ENCODE measurements at regions not wholly inside any gene's neighbourhood (a gene's known extent, or its start where the extent isn't known, plus 50 kb on each side); places are given as distances from the start of the nearest gene placed in this dataset.
"Not testable (repeated sequence)": the region's sequence is repeated elsewhere in the genome, so short reads cannot be mapped to it uniquely, and the experiment has no call there.

DNA sequence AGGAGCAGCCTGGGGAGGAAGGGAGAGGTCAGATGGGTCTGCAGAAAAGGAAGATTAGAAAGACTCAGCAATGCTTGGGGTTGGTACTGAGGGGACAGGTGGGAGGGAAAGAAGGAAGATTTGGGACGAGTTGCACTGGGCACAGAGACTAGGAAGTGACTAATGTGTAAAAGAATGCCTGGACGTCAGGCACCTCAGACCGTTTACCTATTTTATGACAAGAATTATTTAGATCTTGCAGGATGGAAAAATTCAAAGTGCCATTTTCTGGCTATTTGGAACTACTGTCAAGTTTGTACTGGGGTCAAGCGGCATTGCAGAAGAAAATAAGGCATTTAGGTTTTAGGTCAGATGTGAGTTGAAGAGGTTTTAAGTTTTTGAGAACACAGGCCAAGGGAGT lies 1558.4 kb upstream of the PRR20A start:
- DNase-seq, result not testable (repeated sequence)

- no peak for DNase-seq
These were observed 1556.6 kb upstream of the PRR20A start for GRCh38 chr13:55583953-55584593.

DNA sequence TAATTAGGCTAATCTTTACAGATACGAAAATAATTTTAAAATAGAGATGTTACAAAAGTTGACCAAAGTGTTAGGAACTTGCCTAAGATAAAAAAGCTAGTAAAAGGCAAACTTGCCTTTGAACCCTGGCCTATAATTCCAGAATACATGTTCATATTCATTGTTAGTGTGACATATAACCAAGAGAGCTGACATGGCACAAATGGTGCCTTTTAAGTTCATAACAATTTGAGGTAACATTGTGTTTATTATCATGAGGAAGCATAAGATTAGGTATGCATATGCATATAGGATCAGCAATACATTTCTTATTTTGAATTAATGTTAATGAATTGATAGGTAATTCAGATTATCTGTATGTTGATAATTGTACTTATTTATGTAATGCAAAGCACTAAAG lies 1537.9 kb upstream of the PRR20A start:
- no peak for DNase-seq

DNA sequence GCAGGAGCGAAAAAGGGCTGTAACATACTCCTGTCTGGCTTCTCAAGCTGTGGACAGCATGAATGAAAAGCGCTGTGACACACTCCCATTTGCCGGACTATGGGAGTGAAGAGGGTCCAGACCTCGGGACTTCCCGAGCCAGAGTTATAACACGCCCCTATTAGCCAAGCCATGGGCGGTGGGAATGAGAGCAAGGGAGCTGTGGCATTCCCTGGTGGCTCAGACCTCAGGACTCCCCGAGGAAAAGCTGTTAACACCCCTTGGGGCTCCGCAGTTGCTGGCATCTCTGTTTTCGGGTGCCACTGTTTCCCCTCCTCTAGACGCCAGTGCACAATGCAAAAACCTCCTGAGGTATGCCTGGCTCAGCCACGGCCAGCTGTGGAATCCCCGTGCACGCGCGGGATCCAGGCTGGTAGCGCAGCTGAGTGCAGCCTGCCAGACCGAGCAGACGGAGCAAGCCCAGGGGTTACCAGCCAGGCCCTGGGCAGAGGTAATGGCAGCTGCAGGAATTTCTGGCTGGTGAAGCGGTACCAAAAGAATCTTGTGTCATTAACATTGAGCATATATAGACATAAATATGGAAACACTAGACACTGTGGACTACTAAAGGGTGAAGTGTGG lies 1534.6 kb upstream of the PRR20A start:
- DNase-seq, result no peak

DNA sequence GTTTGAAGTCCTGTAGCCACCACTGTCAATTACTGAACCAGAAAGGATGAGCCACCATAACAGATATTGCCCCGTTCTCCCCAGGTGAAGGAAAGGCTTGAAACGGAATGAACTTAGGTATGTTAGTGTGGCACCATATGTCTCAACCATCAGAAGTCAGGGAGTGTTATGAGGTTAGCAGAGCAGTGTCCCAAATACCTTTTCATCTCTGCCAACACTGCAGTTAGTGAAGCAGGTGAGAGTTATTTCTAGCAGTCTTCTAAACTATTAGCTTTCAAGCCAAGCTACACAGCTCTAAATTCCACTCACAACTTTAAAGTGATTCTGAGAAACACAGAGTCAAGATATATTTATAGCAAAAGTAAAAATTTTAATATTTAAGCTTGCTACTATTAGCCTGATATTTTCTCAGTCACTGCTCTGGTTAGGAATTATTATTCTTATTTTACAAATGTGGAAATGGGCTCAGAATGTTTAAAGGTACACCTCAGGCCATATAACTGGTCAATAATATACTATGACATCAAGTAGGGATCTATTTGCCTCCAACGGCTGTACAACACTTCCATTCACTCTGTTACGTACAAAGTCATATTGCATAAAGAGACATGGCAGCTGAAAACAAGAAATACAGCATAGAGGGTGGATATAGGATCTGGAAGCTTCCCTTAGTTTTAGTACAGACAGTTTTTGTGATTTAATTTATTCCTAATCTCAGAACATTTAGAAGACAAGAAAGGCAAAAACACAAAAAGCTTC lies 1527.1 kb upstream of the PRR20A start:
- DNase-seq, result no peak

DNA sequence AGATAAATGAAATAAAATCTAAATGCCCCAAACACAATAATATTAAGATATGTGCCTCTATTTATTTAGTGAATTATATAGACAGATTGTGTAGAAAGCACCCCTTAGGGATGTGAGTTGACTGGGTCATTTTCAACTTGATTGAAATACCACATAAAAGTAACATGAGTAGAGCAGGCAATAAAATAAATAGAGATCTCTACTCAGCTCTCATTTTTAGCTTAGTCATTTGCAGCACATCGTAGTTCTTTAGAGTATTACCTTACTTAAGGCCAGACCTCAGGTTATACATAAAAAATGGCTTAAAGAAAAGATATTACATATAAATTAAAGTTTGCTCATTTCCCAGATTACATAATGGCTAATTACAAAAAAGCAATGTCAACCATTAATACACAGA lies 1525.6 kb upstream of the PRR20A start:
- DNase-seq, result no peak

DNA sequence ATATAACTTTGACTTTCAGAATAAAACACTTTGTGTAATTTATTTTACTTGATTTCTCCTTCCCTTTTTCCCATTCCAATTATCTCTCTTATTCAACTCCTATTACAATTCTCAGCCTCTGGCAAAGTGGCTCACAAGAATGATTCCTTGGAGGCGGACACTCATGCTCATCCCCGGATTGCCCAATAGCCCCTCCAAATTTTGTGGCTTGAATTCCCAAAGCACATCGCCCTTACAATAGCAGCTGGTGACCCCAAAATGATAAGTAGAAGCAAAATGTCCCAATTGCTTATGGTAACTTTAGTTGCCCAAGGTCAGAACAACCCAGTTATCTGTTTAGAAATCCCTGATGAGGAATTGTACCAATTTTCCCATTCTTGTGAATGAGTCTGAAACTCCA lies 1523.5 kb upstream of the PRR20A start:
- no peak for DNase-seq

GRCh38 chr13:55627221-55627620 lies 1513.5 kb upstream of the PRR20A start:
- no peak for DNase-seq

DNA sequence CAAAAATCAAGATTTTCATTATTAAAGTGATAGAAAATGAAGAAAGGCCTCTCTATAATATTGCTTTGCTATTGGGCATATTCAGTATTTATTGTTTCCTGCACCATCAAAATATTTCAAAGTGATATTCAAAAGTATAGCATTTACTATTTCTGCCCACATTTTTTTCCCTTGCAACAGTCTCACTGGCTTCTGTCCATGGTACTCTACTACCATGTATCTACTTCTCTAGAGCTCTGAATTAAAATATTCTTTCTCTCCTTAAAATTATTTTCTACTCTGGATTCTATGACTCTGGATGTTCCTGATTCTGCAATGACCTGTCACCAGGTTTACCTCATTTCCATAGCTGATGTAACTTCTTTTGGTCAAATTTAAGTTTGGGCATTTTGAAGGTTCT lies 1508.3 kb upstream of the PRR20A start:
- DNase-seq, result no peak

GRCh38 chr13:55649485-55649884 lies 1491.2 kb upstream of the PRR20A start:
- no peak for DNase-seq

GRCh38 chr13:55652657-55653056 lies 1488.1 kb upstream of the PRR20A start:
- no peak for DNase-seq

- DNase-seq, result no peak
These were observed 1487.2 kb upstream of the PRR20A start for GRCh38 chr13:55653497-55653896.

DNA sequence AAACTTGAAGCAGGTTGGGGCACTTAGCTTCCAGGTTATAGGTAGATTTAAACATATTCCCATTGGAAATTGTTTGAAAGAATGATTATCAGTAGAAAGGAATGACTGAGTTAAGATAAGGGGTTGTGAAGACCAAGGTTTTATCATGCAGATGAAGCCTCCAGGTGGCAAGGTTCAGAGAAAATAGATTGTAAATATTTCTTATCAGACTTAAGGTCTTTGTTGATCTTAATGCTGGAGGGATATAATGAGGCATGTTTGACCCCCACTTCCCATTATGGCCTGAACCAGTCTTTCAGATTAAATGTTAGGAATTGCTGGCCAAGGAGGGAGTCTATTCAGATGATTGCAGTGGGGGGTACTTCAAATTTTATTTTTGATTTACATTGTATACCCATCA lies 1486.5 kb upstream of the PRR20A start:
- no peak for DNase-seq

DNA sequence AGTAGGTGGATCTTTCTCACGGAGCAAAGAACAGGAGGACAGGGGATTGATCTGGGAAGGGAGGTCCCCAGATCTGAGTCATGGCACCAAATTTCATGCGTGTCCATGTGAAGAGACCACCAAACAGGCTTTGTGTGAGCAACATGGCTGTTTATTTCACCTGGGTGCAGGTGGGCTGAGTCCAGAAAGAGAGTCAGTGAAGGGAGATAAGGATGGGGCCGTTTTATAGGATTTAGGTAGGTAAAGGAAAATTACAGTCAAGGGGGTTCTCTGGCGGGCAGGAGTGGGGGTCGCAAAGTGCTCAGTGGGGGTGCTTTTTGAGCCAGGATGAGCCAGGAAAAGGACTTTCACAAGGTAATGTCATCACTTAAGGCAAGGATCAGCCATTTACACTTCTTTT lies 1480.5 kb upstream of the PRR20A start:
- DNase-seq, result not testable (repeated sequence)

GRCh38 chr13:55660851-55661250 lies 1479.9 kb upstream of the PRR20A start:
- DNase-seq, result no peak

DNA sequence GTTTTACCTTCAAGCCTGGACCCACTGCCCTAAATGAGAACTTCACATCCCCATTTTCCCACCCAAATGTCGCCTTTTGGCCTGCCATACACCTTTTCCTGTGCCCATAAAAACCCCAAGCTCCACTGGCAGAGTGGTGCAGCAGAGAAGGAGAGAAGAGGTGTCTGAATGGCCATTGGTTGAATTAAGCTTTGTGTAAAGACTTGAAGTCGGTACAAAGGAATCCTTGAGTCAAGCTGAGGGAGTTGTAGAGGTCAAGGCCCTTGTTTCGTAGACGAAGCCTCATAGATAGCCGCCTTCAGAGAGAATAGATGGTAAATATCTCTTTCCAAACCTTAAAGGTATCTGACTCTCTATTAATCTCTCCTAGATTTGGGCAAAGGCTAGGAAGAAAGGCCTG lies 1479.2 kb upstream of the PRR20A start:
- no peak for DNase-seq

DNA sequence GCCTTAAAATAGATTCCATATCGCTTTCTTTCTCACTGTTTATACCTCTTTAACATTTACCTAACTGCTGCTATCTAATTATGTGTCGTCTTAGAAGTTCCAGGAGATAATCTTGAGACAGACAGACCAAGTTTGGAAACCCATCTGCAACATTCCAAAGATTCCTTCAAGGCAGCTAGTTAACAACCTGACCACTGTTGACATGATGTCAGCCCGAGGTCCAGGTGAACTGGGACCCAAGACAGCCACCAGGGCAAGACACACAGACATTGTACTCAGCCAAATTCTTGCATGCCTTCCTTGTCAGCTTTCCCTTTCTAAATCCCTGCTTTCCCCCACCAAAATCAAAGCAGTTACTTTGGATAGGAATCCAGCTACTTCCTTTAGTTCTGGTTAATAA lies 1476.5 kb upstream of the PRR20A start:
- no peak for DNase-seq

- no peak for DNase-seq
These were observed 1471.7 kb upstream of the PRR20A start for GRCh38 chr13:55669051-55669450.

GRCh38 chr13:55673910-55674309 lies 1466.8 kb upstream of the PRR20A start:
- no peak for DNase-seq

GRCh38 chr13:55682776-55683175 lies 1457.9 kb upstream of the PRR20A start:
- DNase-seq, result no peak

- no peak for DNase-seq
These were observed 1435.2 kb upstream of the PRR20A start for GRCh38 chr13:55705526-55705925.

GRCh38 chr13:55705971-55706370 lies 1434.7 kb upstream of the PRR20A start:
- DNase-seq, result no peak

GRCh38 chr13:55714120-55714519 lies 1426.6 kb upstream of the PRR20A start:
- DNase-seq, result no peak

DNA sequence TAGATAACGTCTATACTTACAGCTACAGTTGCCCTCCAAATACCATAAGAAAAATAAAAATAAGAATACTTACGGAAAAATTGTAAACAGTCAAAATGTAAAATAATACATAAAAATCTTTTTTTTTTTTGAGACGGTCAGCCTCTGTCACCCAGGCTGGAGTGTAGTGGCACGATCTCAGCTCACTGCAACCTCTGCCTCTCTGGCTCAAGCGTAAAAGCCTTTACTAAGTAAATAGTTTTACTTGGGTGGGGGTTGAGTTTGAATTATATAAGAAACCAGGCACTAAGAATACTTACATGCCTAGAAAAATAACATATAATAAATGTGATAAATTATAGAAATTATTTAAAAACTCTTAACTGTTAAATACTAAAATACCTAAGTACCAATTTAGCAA lies 1413.0 kb upstream of the PRR20A start:
- DNase-seq, result no peak
